ENCODE measurements at regions not wholly inside any gene's neighbourhood (a gene's known extent, or its start where the extent isn't known, plus 50 kb on each side); places are given as distances from the start of the nearest gene placed in this dataset.

DNA sequence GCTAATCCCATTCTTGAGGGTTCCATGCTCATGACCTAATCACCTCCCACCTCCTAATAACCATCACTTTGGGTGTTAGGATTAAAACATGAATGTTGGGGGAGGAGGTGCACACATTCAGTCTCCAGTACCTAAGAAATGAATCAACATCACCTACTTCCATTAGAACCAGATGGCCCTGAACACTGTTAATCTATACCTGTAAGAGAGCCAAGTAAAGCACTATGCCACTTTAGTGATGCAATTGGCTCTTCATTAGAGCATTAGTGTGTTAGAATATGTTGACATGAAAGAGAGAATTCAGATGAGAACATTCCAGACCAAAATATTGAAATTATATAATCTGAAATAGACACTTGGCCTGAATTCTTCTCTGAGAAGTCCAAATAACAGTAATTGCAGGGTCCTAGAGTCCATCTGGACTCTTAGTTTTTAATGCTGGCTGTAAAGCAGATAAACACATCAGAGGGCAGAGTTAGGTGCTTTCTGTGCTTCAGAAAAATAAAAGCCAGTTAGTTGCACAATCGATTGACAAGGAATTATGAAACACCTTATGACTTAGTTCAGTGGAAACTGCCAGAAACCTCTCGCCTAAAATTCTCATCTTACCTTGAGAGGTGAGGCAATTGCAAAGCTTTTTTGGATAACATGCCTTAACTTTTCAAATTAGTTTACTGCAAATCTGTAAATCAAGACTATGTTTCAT, 923.7 kb downstream of the SLC4A3 start:
- no peak overlapping the region for H3K4me3 ChIP-seq (replicated peaks; ENCODE audit: low read depth, low read length)
- no peak for DNase-seq (ENCODE audit: low read depth)
- TF ChIP-seq, protein P1, sequence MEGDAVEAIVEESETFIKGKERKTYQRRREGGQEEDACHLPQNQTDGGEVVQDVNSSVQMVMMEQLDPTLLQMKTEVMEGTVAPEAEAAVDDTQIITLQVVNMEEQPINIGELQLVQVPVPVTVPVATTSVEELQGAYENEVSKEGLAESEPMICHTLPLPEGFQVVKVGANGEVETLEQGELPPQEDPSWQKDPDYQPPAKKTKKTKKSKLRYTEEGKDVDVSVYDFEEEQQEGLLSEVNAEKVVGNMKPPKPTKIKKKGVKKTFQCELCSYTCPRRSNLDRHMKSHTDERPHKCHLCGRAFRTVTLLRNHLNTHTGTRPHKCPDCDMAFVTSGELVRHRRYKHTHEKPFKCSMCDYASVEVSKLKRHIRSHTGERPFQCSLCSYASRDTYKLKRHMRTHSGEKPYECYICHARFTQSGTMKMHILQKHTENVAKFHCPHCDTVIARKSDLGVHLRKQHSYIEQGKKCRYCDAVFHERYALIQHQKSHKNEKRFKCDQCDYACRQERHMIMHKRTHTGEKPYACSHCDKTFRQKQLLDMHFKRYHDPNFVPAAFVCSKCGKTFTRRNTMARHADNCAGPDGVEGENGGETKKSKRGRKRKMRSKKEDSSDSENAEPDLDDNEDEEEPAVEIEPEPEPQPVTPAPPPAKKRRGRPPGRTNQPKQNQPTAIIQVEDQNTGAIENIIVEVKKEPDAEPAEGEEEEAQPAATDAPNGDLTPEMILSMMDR (IDR thresholded peaks at IDR 0.05; ENCODE audit: low read length, missing control alignments): no peak

DNA sequence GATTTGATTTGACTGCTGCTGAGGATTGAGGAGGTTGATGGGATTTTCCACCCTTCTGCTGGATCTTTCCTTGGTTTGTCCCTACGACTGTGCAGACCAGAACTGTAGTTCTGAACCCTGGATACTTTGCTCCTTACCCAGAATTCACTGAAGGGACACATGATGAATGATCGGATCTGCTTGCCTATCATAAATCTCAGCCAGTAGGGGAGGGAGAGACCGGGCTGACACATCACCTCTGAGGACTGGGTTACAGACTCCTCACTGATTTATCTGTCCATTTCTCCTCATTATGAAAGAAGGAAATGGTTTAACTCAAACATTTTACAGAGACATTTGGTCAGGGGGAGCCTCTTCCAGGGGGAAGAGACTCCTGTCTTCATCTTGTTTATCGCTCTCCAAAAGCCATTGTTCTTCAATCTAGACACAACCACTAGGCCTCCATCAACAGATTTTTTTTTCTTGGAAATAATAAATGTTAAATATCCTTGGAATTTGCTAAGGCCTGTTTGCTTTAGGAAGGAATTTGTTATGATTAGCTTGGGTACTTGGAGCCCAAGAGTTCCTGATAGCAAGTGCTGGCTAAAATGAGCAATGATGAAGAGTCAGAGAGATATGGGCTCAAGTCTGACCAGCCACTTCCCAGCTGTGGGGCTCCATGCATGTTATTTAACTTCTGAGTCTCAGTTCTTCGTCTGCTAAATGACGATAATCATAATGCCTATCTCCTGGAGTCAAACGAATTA, 925.5 kb downstream of the SLC4A3 start:
- H3K4me3 ChIP-seq (replicated peaks; ENCODE audit: low read depth, low read length): no peak overlapping the region
- DNase-seq (ENCODE audit: low read depth): peak; percentile 10
- TF ChIP-seq, protein P1 (IDR thresholded peaks at IDR 0.05; ENCODE audit: low read length, missing control alignments): no peak

DNA sequence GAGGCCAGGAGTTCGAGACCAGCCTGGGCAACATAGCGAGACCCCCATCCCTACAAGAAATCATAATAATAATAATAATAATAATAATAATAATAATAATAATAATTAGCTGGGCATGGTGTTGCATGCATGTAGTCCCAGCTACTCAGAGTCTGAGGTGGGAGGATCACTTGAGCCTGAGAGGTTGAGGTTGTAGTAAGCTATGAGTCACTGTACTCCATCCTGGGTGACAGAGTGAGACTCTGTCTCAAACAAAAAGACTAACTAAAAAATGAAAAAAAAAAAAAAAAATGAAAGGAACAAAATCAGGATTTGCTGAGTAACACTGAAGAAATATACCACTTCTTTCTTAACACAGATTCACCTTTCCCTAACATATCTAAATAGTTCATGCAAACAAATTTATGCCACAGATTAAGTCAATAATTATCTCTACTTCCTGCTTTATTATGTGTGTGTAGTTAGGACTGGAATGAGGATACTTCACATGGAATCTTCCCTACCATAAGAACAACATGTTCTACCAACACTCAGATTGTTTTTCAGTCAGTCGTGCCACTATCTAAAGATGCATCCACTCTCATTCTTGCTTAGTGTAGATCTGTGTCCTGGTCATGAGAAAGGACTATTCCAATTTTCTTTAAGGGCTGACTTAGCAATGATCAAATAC, 928.7 kb downstream of the SLC4A3 start:
- no peak overlapping the region for H3K4me3 ChIP-seq (replicated peaks; ENCODE audit: low read depth, low read length)
- DNase-seq (ENCODE audit: low read depth): peak; percentile 11
- TF ChIP-seq, protein P1 (IDR thresholded peaks at IDR 0.05; ENCODE audit: low read length, missing control alignments): no peak

DNA sequence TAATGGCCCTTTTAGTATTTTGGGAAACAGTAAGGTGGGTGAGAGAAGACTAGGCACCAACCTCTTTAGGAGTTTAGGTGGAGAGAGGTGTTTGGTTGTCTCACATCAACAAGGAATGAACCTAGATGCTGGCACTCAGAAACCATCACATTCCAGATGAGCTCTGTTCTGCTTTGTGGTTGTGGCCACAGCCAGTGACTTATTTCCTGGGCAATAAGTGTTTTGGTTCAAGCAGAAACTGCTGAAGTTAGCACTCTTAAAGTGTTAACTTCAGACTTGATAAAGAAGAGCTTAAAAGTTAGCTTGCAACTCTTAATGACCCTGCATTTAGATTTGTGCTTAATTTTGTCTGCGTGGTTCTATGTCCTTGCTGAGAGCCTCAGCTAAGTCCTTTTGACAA, 929.2 kb downstream of the SLC4A3 start:
- DNase-seq (ENCODE audit: low read depth): peak; percentile 36
- TF ChIP-seq, protein P1 (IDR thresholded peaks at IDR 0.05; ENCODE audit: low read length, missing control alignments): no peak
- no peak overlapping the region for H3K4me3 ChIP-seq (replicated peaks; ENCODE audit: low read depth, low read length)

DNA sequence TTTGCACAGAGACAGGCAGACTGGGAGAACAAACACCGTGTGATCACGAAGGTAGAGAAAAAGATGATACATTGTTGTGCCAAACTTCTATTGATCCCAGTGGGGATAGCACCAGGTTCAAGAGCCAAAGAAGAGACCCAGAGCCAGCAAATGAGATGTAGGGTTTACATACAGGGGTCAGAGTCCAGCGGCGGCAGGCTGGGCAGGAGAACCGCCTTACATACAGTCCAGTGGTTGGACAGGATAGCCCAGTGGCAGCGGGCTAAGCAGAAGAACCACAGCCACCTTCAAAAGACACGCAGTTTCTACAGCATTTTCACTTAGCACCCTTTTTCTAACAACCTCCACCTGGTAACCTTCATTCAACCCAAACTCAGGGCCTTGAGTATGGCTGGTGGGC, 932.8 kb downstream of the SLC4A3 start:
- no peak overlapping the region for H3K4me3 ChIP-seq (replicated peaks; ENCODE audit: low read depth, low read length)
- no peak for DNase-seq (ENCODE audit: low read depth)
- TF ChIP-seq, protein P1 (IDR thresholded peaks at IDR 0.05; ENCODE audit: low read length, missing control alignments): no peak

DNA sequence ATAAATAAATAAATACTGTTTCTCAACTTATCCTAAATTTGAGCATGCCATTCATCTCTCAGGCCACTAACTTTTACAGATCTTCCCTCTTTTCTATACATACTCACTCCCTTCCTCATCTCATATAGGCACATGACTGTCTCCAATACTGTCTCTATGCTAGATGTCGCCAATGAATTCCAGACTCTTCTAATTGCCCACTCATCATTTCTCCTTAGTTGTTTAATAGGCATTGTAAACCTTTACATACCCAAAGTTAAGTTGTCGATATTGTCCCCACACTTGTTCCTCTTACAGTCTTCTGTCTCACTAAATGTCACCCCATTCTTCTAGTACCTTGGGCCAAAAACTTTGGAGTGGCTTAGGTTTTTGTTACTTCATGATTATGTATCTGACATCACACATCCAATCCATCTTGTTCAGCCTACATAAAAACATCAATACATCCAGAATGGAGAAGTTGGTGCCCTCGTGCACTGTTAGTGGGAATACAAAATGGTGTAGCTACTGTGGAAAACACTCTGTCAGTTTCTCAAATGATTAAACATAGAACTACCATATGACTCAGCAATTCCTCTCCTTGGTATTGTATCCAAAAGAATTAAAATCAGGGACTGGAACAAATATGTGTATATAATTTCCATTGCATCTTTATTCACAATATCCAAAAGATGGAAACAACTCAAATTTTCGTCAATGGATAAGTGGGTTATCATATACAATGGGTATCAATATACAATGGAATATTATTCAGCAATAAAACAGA, 935.1 kb downstream of the SLC4A3 start:
- no peak overlapping the region for H3K4me3 ChIP-seq (replicated peaks; ENCODE audit: low read depth, low read length)
- TF ChIP-seq, protein P1 (IDR thresholded peaks at IDR 0.05; ENCODE audit: low read length, missing control alignments): no peak
- DNase-seq (ENCODE audit: low read depth): no peak
